ENCODE measurements at regions not wholly inside any gene's neighbourhood (a gene's known extent, or its start where the extent isn't known, plus 50 kb on each side); places are given as distances from the start of the nearest gene placed in this dataset.

DNA sequence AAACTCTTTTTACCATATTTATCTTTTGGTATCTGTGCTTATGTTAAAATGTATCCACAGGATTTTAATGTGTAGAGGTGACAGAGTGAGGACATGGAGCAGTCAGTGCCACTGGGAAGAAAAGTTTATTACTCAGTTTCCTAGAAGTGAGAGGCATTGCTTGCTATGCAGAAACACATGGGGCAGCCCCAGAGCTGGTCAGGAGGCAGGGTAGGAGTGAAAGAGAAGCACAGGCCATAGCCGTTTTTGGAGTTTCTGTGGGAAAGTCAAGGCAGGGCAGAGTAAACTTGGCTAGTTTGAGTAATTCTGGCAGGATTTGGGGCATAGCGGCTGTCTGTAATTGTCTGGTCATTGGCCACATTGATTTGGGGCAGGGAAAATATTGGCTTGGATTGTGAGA, 370.9 kb downstream of the FGF9 start:
- ATAC-seq (ENCODE audit: low read depth) = no peak
- dilution Hi-C loops (cut with HindIII; ENCODE audit: low sequenced_read_pairs, unreplicated experiment) = no loop called here
- ChIA-PET POLR2A (ENCODE audit: unreplicated experiment) (no interaction called here), CTCF (no interaction called here)
- Histone ChIP-seq H4K20me1 (ENCODE audit: insufficient read depth, low read length) (no peaks in the 10 kb centered on the region), H3K9me1 (ENCODE audit: insufficient read depth, low read length) (no peaks in the 10 kb centered on the region), H2BK15ac (ENCODE audit: low read depth, low read length) (no peak overlapping the region), H2AK5ac (ENCODE audit: low read depth, low read length) (no peak overlapping the region), H3K4ac (ENCODE audit: low read depth, low read length) (no peak overlapping the region), H4K8ac (ENCODE audit: low read depth in 2 of 2, low read length in 2 of 2) (no peak overlapping the region), H3K9me3 (ENCODE audit: control insufficient read depth, insufficient read depth, low read length) (peaks cover 3% of the 10 kb centered on the region; the same call in 1 of the 2 replicates), H2AFZ (replicated peaks; ENCODE audit: low read length, poor library complexity) (no peak overlapping the region), H3K4me3 (ENCODE audit: insufficient read depth, low read depth, low read length) (no peak overlapping the region), H3K79me1 (ENCODE audit: low read depth in 1 of 2, low read length in 2 of 2) (no peaks in the 10 kb centered on the region), H2BK20ac (ENCODE audit: low read depth, low read length) (no peak overlapping the region), H3K4me1 (ENCODE audit: control insufficient read depth, insufficient read depth, low read length) (no peaks in the 10 kb centered on the region), H3K23ac (ENCODE audit: low read depth, low read length) (no peak overlapping the region), H3K4me2 (ENCODE audit: low read depth, low read length) (no peak overlapping the region), H2BK120ac (ENCODE audit: low read depth, low read length) (no peak overlapping the region), H4K5ac (ENCODE audit: low read depth, low read length) (no peak overlapping the region), H3K36me3 (ENCODE audit: control insufficient read depth, insufficient read depth, low read length) (no peaks in the 10 kb centered on the region), H3K9ac (ENCODE audit: low read depth, low read length) (no peak overlapping the region), H2AK9ac (replicated peaks; ENCODE audit: low read depth, low read length, poor library complexity) (no peak overlapping the region), H3K56ac (ENCODE audit: extremely low read depth, insufficient read depth, low read length) (no peak overlapping the region), H3K18ac (ENCODE audit: low read depth, low read length) (no peak overlapping the region), H2BK5ac (ENCODE audit: low read depth, low read length, poor library complexity, severe bottlenecking) (no peak overlapping the region), H3K27me3 (ENCODE audit: control insufficient read depth, insufficient read depth, low read length) (peaks cover 2% of the 10 kb centered on the region; the same call in 1 of the 2 replicates), H3K27ac (ENCODE audit: insufficient read depth, low read length) (no peak overlapping the region), H4K91ac (ENCODE audit: insufficient read depth, low read depth, low read length) (no peak overlapping the region), H3K14ac (replicated peaks; ENCODE audit: low read depth, low read length) (no peak overlapping the region)
- BruUV-seq (replicated peaks) = no TSS peak
- in situ Hi-C loops (cut with MboI; ENCODE audit: low sequenced_read_pairs) = no loop called here
- WGBS, 2 experiments (ENCODE audit: extremely low coverage in 2 of 2, insufficient read length in 1 of 2) = 70% methylated on average over 2 of the region's 2 CpGs; no CpG with 5 or more reads in 1 of the 2 experiments
- intact Hi-C loops (cut with micrococcal nuclease) = no loop called here
- TF ChIP-seq SMC3 (IDR thresholded peaks at IDR 0.05; ENCODE audit: low read depth, low read length) = no peak
- no peak for TF ChIP-seq CEBPB (IDR thresholded peaks at IDR 0.05; ENCODE audit: low read depth, low read length)
- no peak for TF ChIP-seq RCOR1 (IDR thresholded peaks at IDR 0.05; ENCODE audit: insufficient replicate concordance, low read length)
- no peak for DNase-seq
